SHP77 treated with DMSO at 0.1 percent for 48 hours (cell line): ENCODE measurements at regions not wholly inside any gene's neighbourhood (a gene's known extent, or its start where the extent isn't known, plus 50 kb on each side); places are given as distances from the start of the nearest gene placed in this dataset.
"Not testable (repeated sequence)": the region's sequence is repeated elsewhere in the genome, so short reads cannot be mapped to it uniquely, and the experiment has no call there.

Source experiments
- DNase-seq: peaks from one replicate; lab custom pipeline; 2025; lab: John Stamatoyannopoulos, UW

- DNase-seq = no peak
Measured at GRCh38 chr3:20245781-20246180, 59.8 kb upstream of the SGO1 start.

- no peak for DNase-seq
Measured at GRCh38 chr3:20240154-20240883, 54.3 kb upstream of the SGO1 start.

- DNase-seq = not testable (repeated sequence)
Measured at GRCh38 chr3:20238199-20238598, 52.2 kb upstream of the SGO1 start.

- no peak for DNase-seq
Measured at GRCh38 chr3:20236603-20237002, 50.6 kb upstream of the SGO1 start.
